ENCODE measurements at regions not wholly inside any gene's neighbourhood (a gene's known extent, or its start where the extent isn't known, plus 50 kb on each side); places are given as distances from the start of the nearest gene placed in this dataset.
A peak's percentile ranks its signal among the peaks of the same experiment; 100 is the strongest.

DNA sequence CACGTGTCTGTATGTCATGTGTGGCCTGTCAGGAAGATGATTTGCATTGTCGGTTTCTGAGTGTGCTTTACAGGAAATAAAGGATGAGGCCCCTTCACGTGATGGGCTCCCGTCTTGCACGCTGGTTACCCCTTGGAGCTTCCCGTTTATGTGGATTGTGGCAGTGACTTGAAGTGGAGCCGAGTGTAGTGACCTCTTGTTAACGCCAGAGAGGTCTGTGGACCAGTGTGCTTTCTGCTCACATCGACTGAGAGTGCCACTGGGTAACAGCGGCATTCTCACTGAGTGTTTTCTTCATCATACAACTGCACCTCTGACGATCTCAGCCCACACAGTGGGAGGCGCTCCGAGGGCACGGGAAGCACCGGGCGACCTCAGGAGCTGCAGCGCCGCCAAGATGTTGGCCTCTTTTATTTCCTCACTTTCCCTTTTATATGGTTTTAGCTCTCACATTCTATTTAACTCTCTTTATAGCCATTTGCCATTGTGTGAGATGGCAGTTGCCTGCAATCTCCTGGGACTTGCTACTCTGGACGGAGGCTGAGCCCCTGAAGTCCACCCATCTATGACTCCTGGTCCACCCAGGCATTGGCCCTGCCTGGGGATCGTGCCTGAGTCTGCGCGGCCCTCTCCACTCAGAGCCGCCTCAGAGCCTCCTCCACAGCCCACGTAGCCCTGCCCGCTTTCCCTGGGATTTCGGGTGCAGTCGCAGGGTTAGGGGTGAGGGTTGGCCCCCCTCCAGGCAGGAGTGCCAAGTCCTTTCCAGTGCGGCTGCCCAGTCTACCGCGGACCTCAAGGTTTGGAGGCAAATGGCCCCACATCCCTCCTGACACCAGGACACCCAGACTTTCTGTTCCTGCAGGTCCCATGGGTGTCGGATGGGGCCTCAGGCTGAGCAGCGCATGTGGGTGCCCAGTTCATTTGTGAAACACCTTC lies 238.9 kb downstream of the ERMARD start:
- no peak for TF ChIP-seq POLR2A (IDR thresholded peaks at IDR 0.05)
- TF ChIP-seq, protein P1, sequence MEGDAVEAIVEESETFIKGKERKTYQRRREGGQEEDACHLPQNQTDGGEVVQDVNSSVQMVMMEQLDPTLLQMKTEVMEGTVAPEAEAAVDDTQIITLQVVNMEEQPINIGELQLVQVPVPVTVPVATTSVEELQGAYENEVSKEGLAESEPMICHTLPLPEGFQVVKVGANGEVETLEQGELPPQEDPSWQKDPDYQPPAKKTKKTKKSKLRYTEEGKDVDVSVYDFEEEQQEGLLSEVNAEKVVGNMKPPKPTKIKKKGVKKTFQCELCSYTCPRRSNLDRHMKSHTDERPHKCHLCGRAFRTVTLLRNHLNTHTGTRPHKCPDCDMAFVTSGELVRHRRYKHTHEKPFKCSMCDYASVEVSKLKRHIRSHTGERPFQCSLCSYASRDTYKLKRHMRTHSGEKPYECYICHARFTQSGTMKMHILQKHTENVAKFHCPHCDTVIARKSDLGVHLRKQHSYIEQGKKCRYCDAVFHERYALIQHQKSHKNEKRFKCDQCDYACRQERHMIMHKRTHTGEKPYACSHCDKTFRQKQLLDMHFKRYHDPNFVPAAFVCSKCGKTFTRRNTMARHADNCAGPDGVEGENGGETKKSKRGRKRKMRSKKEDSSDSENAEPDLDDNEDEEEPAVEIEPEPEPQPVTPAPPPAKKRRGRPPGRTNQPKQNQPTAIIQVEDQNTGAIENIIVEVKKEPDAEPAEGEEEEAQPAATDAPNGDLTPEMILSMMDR (IDR thresholded peaks at IDR 0.05): peak in 1 of 7 experiments; percentile 22

Data from body of pancreas (tissue), 4 donors.